Ecto neural progenitor cell (in vitro differentiated cells): ENCODE measurements at regions not wholly inside any gene's neighbourhood (a gene's known extent, or its start where the extent isn't known, plus 50 kb on each side); places are given as distances from the start of the nearest gene placed in this dataset.
"Not testable (repeated sequence)": the region's sequence is repeated elsewhere in the genome, so short reads cannot be mapped to it uniquely, and the experiment has no call there.

Experiments used
- DNase-seq: peaks from one replicate; pipeline ENCODE4 v3.0.0-alpha.2; 2018; ENCODE audit warnings: low spot score

DNA sequence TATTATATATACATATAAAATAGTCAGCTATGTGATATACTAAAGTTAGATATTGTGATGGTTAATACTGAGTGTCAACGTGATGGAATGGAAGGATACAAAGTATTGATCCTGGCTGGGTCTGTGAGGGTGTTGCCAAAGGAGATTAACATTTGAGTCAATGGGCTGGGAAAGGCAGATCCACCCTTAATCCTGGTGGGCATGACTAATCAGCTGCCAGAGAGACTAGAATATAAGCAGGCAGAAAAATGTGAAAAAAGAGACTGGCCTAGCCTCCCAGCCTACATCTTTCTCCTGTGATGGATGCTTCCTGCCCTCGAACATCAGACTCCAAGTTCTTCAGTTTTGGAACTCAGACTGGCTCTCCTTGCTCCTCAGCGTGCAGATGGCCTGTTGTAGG, 321.6 kb upstream of the NT5E start:
- not testable (repeated sequence) for DNase-seq

DNA sequence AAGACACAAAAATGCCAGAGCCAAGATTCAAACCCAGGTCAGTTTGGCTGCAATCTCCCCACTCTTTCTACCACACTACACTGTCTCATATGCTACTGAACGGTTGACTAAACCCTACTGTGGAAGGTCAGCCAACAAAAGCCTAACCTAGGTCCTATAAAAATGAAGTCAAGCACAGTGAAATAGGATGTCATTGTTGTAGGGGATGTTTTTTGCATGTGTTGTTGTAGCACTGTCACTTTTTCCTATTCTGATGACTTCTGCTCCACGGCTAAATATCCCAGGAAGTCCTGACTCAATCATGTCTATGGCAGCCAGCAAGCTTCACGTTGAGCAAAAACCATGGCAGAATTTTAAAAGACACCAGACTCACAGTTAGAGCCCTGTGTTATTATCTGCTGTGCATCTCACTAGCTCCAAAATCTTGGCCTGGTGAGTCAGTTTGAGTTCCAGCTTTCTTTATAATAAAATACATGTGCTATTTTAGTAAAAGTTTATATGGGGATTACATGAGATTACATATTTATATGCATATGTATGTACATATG, 322.1 kb upstream of the NT5E start:
- no peak for DNase-seq

DNA sequence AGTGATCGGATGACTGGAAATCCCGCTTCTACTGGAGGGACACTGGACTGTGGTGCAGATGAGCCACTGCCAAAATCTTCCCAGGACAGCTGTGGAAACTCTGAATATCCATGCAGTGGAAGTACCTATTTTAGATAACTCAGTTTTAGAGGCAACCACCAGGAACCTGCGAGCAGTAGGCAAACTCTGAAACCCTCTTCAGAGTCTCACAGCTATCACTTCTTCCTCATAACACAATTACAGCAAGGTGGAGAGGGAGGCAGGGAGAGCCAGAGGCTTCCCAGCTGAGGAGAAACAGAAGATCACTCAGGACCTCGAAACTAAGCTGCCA, 322.8 kb upstream of the NT5E start:
- DNase-seq, result no peak

GRCh38 chr6:85126485-85127167, 323.3 kb upstream of the NT5E start:
- DNase-seq, result peak; percentile 79

- DNase-seq, result no peak
Observed at GRCh38 chr6:85125526-85125925, 324.4 kb upstream of the NT5E start.

GRCh38 chr6:85124472-85125354, 325.2 kb upstream of the NT5E start:
- DNase-seq, result no peak

DNA sequence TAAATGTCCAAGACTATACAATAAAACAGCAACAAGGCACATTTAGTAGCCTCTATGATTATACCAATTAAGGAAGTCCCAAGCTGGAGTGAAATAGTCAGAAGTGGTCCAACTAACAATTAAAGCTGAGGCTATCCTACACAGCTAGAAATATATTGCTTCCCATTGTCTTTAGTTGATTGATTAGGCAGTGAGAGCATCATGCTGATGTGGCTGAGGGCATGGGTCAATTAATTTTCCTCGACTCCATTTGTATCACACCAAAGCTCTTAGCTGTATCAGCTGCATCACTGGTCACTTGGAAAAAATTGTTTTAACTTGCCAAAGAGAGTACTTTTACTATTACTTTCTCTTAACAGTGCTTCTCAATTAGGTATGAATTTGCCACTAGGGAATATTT, 328.7 kb upstream of the NT5E start:
- DNase-seq, result no peak

DNA sequence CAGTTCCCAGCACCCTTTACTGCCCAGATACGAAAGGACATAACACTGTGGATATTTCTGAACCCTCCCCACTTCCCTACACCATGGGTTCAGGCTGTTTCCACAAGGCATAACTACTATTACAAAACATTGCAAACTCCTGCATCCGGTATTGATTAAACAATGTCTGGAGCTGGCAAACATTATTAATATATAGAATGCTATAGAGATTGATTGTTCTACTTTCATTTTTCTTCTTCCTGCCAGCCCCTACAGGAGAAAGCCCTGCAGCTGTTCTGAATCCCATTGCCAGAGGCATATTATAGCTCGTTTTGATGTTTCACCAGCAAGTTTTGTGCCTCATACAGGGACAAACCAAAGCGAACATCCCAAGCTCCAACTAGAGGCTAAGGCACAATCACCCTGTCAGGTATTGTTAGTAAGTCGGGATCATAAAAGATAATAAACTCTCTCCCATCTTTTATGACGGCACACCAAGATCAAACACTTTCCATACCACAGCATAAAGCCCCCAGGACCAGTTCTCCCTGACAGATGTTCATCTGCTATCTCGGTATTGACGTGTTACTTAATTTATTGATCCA, 331.1 kb upstream of the NT5E start:
- no peak for DNase-seq

DNA sequence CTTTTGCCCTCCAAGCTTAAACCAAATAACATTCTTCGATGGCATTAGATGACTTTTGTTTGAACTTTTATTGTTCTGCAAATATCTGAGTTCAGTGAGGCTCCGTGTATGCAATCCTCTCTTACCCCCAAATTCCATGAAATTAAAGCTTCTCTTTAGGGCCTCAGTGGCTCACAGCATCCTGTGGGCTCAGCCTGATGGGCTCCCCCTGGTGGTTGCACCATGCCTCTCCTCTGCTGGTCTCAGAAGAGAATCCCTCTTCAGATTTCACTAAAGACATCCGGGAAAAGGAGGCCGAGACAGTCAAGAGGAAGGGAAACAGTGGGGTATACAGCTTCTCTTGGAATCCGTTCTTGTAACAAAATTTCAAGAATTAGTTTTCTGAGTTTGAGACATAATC, 331.6 kb upstream of the NT5E start:
- no peak for DNase-seq

DNA sequence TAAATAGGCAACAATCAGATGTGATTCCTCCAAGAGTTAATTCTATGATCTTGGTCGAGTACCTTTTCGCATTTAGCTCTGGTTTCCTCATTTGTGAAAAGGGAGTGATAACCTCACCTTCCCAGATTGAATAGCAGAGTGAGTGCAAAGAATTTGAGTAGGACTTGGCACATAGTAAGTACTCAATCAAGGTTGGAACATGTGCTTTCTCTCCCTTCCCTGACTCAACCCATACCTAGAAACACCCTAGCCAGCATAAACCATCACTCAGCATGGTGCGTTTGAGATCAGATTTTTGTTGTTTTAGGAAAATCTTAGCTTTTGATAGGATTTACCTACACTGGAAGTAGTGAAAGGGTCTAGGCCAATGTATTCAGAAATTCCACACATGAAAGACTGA, 333.4 kb upstream of the NT5E start:
- no peak for DNase-seq

GRCh38 chr6:85115876-85116275, 334.0 kb upstream of the NT5E start:
- no peak for DNase-seq

DNA sequence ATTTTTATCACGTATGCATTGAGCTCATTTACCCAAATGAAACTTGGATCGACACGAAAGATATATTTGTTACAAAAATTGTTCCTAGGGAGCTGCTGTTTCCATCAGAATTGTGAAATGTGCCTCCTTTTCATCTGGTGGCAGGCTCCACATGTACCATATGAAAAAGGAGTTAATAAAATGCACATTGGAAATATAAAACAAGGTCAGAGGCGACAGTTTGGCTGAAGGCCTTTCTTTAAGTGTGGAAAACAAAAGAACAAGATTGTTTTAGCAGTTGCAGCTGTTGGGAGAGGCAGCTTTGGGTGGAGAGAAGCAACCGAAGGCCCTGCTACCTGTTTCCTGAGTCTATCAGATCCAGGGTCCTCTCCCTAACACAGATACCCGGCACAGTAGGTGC, 334.5 kb upstream of the NT5E start:
- DNase-seq, result no peak

DNA sequence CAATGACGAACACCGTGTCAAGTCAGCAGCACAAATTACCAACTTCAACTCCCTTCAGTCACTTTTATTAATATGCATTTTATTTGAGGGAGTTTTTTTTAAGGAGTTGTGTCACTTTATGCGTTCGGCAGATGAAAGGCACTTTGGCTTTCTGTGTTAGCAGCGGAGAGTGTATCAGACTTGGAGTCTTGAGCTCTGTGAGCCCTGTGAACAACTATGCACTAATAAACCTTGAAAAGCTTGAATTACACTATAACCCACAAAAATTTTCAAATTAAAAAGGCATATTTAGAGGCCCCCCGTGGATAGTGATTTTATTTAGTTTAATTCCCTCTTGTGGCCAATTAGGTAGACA, 335.3 kb upstream of the NT5E start:
- no peak for DNase-seq

DNA sequence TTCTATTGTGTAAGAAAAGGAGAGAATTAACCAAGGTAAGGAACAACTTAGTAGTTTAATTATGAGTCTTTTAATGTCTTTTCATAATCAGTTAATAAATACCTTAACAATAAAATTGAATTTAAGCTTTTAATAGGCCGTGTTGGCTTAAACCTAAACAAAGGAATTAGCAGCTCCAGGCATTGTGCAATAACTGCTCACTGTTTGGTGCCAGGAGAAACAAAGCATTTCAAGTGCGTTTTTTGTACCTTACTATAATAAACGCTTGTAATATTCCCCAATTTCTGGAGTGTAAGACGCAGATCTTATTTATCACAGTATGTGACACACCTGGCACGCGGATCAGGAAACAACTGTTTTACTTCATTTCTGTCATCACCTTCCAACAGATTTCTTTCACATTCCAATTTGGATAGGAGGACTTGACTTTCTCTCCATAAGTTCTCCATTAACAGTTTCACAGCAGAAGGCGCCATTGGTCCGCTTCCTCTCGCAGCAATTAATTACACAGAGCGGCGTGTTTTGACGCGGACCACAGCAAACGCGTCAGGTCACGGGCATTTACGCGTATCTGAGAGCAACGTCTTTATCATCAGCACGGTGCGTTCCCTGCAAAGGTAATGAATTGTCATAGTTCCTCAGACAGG, 335.8 kb upstream of the NT5E start:
- no peak for DNase-seq

- DNase-seq, result no peak
Observed at GRCh38 chr6:85112540-85112939, 337.3 kb upstream of the NT5E start.

DNA sequence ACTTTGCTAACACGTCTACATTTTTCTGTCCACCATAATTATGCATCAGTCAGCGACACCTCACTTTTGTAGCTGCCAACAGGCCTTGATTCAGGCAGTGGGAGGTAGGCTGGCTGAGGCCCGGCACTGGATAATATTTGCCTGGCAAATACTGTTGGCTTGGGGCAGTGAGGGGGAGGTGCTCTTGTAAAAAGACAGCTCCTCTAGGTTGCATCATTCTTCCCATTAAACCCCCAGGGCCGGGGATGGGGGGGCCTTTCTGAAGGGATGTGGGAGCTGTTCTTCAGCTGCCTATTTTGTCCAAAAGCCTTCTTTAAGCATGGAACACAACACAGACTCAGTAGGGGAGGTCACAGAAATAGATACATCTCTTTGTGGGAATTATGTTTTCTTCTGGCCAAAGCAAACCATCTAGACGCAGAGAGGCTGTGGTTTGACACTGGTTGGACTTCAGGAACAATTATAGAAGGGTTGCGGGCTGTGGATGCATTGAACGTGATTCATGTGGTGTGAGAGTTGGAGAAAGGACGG, 338.3 kb upstream of the NT5E start:
- DNase-seq, result no peak

DNA sequence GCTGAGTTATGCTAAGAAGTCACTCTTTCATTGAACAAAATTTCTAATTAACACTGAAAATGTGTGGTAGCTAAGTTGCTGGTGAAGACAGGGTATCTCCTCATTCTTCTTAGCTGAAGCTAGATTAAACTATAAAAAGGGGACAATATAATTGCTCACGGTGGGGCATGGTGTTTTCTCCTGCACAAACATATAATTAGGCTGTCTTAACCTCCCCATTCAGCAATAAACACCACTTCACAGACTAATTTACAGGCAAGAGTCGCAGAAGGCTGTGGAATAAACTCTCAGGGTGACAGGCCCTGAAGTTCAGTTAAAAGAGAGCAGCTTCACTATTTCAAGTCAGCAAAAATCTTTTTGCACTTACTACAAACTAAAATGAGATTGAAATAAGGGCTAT, 338.9 kb upstream of the NT5E start:
- no peak for DNase-seq

DNA sequence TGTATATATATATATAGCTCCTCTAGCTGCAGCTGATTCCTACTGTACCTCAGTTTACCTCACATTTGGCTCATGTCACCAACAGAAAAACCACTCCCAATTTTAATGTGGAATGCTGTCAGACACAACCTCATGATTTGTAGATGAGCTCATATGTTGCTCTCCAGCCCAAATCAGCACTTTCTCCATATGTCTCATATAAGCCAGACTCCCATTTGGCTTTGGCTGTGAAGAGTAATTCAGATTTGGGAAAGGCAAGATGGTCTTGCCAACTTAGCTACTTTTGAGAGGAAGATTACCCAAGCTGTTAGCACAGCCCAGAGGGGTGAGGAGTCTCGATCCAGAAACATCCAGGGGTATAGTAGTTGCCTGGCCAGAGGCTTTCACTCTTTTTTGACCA, 342.2 kb upstream of the NT5E start:
- no peak for DNase-seq

- DNase-seq, result no peak
Observed at GRCh38 chr6:85096976-85097375, 332.6 kb upstream of the TBX18 start.

GRCh38 chr6:85092226-85092625, 327.8 kb upstream of the TBX18 start:
- no peak for DNase-seq

DNA sequence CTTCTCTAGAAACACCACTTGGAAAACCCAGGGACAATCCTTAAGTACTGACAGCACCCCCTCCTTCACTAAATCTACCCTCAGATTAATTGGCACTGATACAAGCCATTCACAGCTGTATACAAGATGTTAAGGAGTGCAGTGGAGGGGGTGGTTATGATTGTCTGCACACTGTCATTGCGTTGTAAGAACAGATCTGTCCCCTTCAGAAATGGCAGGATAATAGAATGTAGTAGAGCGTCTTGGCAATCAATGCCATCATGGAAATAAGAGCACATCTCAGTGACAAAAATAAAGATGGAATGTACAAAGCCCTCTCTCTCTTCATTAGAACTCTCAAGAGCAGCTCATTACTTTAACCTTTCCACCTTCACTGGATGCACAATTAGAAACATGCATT, 324.9 kb upstream of the TBX18 start:
- no peak for DNase-seq

- DNase-seq, result no peak
Observed at GRCh38 chr6:85085875-85086274, 321.5 kb upstream of the TBX18 start.
